ENCODE measurements at regions not wholly inside any gene's neighbourhood (a gene's known extent, or its start where the extent isn't known, plus 50 kb on each side); places are given as distances from the start of the nearest gene placed in this dataset.

- DNase-seq, result no peak
These were observed 190.1 kb upstream of the HS3ST1 start for GRCh38 chr4:11618666-11619282.

- no peak for DNase-seq
These were observed 188.2 kb upstream of the HS3ST1 start for GRCh38 chr4:11616856-11617255.

- DNase-seq, result no peak
These were observed 186.9 kb upstream of the HS3ST1 start for GRCh38 chr4:11615601-11616000.

GRCh38 chr4:11614426-11614825, 185.7 kb upstream of the HS3ST1 start:
- no peak for DNase-seq

GRCh38 chr4:11611868-11612267, 183.2 kb upstream of the HS3ST1 start:
- no peak for DNase-seq

GRCh38 chr4:11609751-11610150, 181.1 kb upstream of the HS3ST1 start:
- DNase-seq, result no peak

- no peak for DNase-seq
These were observed 180.3 kb upstream of the HS3ST1 start for GRCh38 chr4:11608992-11609391.

- DNase-seq, result no peak
These were observed 177.4 kb upstream of the HS3ST1 start for GRCh38 chr4:11606078-11606477.

GRCh38 chr4:11605597-11605996, 176.9 kb upstream of the HS3ST1 start:
- no peak for DNase-seq

- DNase-seq, result no peak
These were observed 176.1 kb upstream of the HS3ST1 start for GRCh38 chr4:11604821-11605220.

GRCh38 chr4:11603591-11604194, 175.0 kb upstream of the HS3ST1 start:
- DNase-seq, result no peak

- DNase-seq, result no peak
These were observed 174.1 kb upstream of the HS3ST1 start for GRCh38 chr4:11602606-11603340.

GRCh38 chr4:11599064-11599463, 170.4 kb upstream of the HS3ST1 start:
- no peak for DNase-seq

GRCh38 chr4:11598591-11598990, 169.9 kb upstream of the HS3ST1 start:
- no peak for DNase-seq

- no peak for DNase-seq
These were observed 168.8 kb upstream of the HS3ST1 start for GRCh38 chr4:11597506-11597905.

- no peak for DNase-seq
These were observed 168.3 kb upstream of the HS3ST1 start for GRCh38 chr4:11596989-11597388.

- DNase-seq, result no peak
These were observed 165.0 kb upstream of the HS3ST1 start for GRCh38 chr4:11593576-11594116.

GRCh38 chr4:11592276-11592675, 163.6 kb upstream of the HS3ST1 start:
- DNase-seq, result no peak

- DNase-seq, result no peak
These were observed 161.4 kb upstream of the HS3ST1 start for GRCh38 chr4:11590132-11590531.

GRCh38 chr4:11589676-11590075, 161.0 kb upstream of the HS3ST1 start:
- no peak for DNase-seq

- DNase-seq, result no peak
These were observed 159.1 kb upstream of the HS3ST1 start for GRCh38 chr4:11587797-11588196.

- DNase-seq, result no peak
These were observed 156.8 kb upstream of the HS3ST1 start for GRCh38 chr4:11585506-11585905.

GRCh38 chr4:11568511-11568910, 139.8 kb upstream of the HS3ST1 start:
- no peak for DNase-seq

- no peak for DNase-seq
These were observed 137.8 kb upstream of the HS3ST1 start for GRCh38 chr4:11566444-11567022.
